GM12878 (cell line): ENCODE measurements at regions not wholly inside any gene's neighbourhood (a gene's known extent, or its start where the extent isn't known, plus 50 kb on each side); places are given as distances from the start of the nearest gene placed in this dataset.

Source experiments
- ATAC-seq: fragments of 200-7000 bp; cut with Tn5 transposase; 3 replicates; pipeline ENCODE4 v1.9.1; 2020; ENCODE audit warnings: mild to moderate bottlenecking, moderate library complexity
- BruUV-seq: library from RNA; stranded (reverse); fragments of 400-500 nt; replicated peaks from 2 replicates; lab custom pipeline; 2021; lab: Mats Ljungman, UMichigan
- CTCF ChIA-PET: fragments of 300-600 bp; sonication (Branson Sonifier 250); formaldehyde crosslinking; extraction: SDS; loops from one replicate; lab custom pipeline; 2021; ENCODE audit warnings: inconsistent platforms; lab: Yijun Ruan, JAX
- POLR2A ChIA-PET: fragments of 350-600 bp; formaldehyde crosslinking; extraction: SDS; loops from one replicate; lab custom pipeline; 2021; ENCODE audit warnings: inconsistent platforms; lab: Charles Lee
- RAD21 ChIA-PET: fragments of 300-600 bp; sonication (Branson Sonifier 250); formaldehyde crosslinking; loops from one replicate; lab custom pipeline; 2023; ENCODE audit warnings: antibody characterized with exemption; ENCODE audit not compliant: unreplicated experiment; lab: Charles Lee
- SMC1A ChIA-PET: fragments of 300-600 bp; sonication (Branson Sonifier 250); formaldehyde crosslinking; loops from one replicate; lab custom pipeline; 2023; ENCODE audit not compliant: unreplicated experiment, uncharacterized antibody; lab: Charles Lee
- DNase-seq: peaks from one replicate; pipeline ENCODE4 v3.0.0-alpha.2; 2011; ENCODE audit warnings: low read depth, low spot score
- FAIRE-seq: peaks from 3 replicates; lab custom pipeline; 2011; peaks lifted over from hg19 to GRCh38; lab: Jason Lieb, UNC
- H2AFZ ChIP-seq: 2 replicates; pipeline ENCODE4 v1.6.0; 2011; ENCODE audit warnings: low read depth, low read length, control low read depth; ENCODE audit not compliant: control insufficient read depth
- H3K27ac ChIP-seq: 2 replicates; pipeline ENCODE4 v1.5.1; 2011; ENCODE audit warnings: control low read depth; ENCODE audit not compliant: control insufficient read depth, insufficient read depth
- H3K27me3 ChIP-seq, 2 experiments: replicated peaks in 1 of 2; 2 replicates each; pipeline versions ENCODE4 v1.6.0 to v1.6.1; 2011; ENCODE audit warnings: low read length in 1 of 2; ENCODE audit not compliant: control insufficient read depth in 2 of 2, insufficient read depth in 2 of 2
- H3K36me3 ChIP-seq, 2 experiments: 2 replicates each; pipeline ENCODE4 v1.5.1; 2011; ENCODE audit warnings: low read length in 1 of 2; ENCODE audit not compliant: control insufficient read depth in 2 of 2, insufficient read depth in 2 of 2
- H3K4me1 ChIP-seq: 2 replicates; pipeline ENCODE4 v1.6.1; 2011; ENCODE audit warnings: mild to moderate bottlenecking, low read length, moderate library complexity, mixed read lengths; ENCODE audit not compliant: control insufficient read depth, insufficient read depth
- H3K4me2 ChIP-seq: 2 replicates; pipeline ENCODE4 v1.6.0; 2011; ENCODE audit warnings: control low read depth; ENCODE audit not compliant: control insufficient read depth, insufficient read depth
- H3K4me3 ChIP-seq: fragments of 200-600 bp; sonication (generic); 2 replicates; pipeline ENCODE4 v1.5.1; 2016
- H3K79me2 ChIP-seq: 2 replicates; pipeline ENCODE4 v1.6.0; 2011; ENCODE audit warnings: low read length; ENCODE audit not compliant: control insufficient read depth, insufficient read depth
- H3K9ac ChIP-seq: 2 replicates; pipeline ENCODE4 v1.8.0; 2011; ENCODE audit warnings: low read length, control low read depth, mixed read lengths; ENCODE audit not compliant: control insufficient read depth, insufficient read depth
- H3K9me3 ChIP-seq: replicated peaks from 3 replicates; pipeline ENCODE4 v1.5.1; 2011; ENCODE audit warnings: mild to moderate bottlenecking, low read length; ENCODE audit not compliant: control insufficient read depth, insufficient read depth
- H4K20me1 ChIP-seq: 2 replicates; pipeline ENCODE4 v1.6.0; 2011; ENCODE audit not compliant: control insufficient read depth, insufficient read depth
- ATF2 ChIP-seq: IDR thresholded peaks from 2 replicates; pipeline ENCODE4 v1.6.1; 2012; ENCODE audit warnings: low read length, inconsistent platforms
- BMI1 ChIP-seq: fragments of 450-650 bp; IDR thresholded peaks from 2 replicates; pipeline ENCODE4 v1.6.1; 2016; ENCODE audit warnings: mild to moderate bottlenecking, moderate library complexity, borderline replicate concordance
- CHD4 ChIP-seq: fragments of 200-600 bp; sonication (generic); IDR thresholded peaks from 2 replicates; pipeline ENCODE4 v1.6.1; 2016; ENCODE audit warnings: mild to moderate bottlenecking
- EED ChIP-seq: sonication (generic); IDR thresholded peaks from 2 replicates; pipeline ENCODE4 v1.6.1; 2016; ENCODE audit warnings: antibody characterized with exemption, low read depth
- EGR1 ChIP-seq, 2 experiments: IDR thresholded peaks; 1 replicate in 1 of 2; 2 replicates in 1 of 2; pipeline ENCODE4 v1.6.1; 2011 to 2012; ENCODE audit warnings: low read depth in 2 of 2, low read length in 2 of 2, borderline replicate concordance in 1 of 2, mild to moderate bottlenecking in 1 of 2, moderate library complexity in 1 of 2
- FOXK2 ChIP-seq: fragments of 450-650 bp; IDR thresholded peaks from 2 replicates; pipeline ENCODE4 v1.6.1; 2017; ENCODE audit warnings: mild to moderate bottlenecking, moderate library complexity
- IRF4 ChIP-seq: IDR thresholded peaks from 2 replicates; pipeline ENCODE4 v1.6.1; 2011; ENCODE audit warnings: low read depth, low read length
- POLR2AphosphoS2 ChIP-seq: IDR thresholded peaks from 2 replicates; pipeline ENCODE4 v1.6.1; 2011; ENCODE audit warnings: low read depth, mild to moderate bottlenecking, low read length, improper control_type of control experiment, moderate library complexity
- RAD51 ChIP-seq: fragments of 450-650 bp; IDR thresholded peaks from 2 replicates; pipeline ENCODE4 v1.6.1; 2016; ENCODE audit warnings: moderate library complexity, mild to moderate bottlenecking, inconsistent platforms
- SKIL ChIP-seq: fragments of 450-650 bp; IDR thresholded peaks from 2 replicates; pipeline ENCODE4 v1.6.1; 2017; ENCODE audit warnings: mild to moderate bottlenecking, low read depth, inconsistent platforms; ENCODE audit not compliant: poor library complexity, severe bottlenecking
- SUPT20H ChIP-seq: IDR thresholded peaks from 2 replicates; pipeline ENCODE4 v1.6.1; 2011; ENCODE audit warnings: low read depth, mild to moderate bottlenecking, low read length, moderate library complexity, borderline replicate concordance; ENCODE audit not compliant: control insufficient read depth
- WRNIP1 ChIP-seq: IDR thresholded peaks from 2 replicates; pipeline ENCODE4 v1.6.1; 2011; ENCODE audit warnings: low read depth, low read length, improper control_type of control experiment, borderline replicate concordance
- YY1 ChIP-seq: IDR thresholded peaks from 2 replicates; pipeline ENCODE4 v1.6.1; 2011; ENCODE audit warnings: low read depth, mild to moderate bottlenecking, low read length
- ZNF592 ChIP-seq: fragments of 450-650 bp; IDR thresholded peaks from 2 replicates; pipeline ENCODE4 v1.6.1; 2017; ENCODE audit warnings: mild to moderate bottlenecking, moderate library complexity
- ZNF622 ChIP-seq: fragments of 450-650 bp; IDR thresholded peaks from 2 replicates; pipeline ENCODE4 v1.6.1; 2017; ENCODE audit warnings: mild to moderate bottlenecking, inconsistent platforms
- ZZZ3 ChIP-seq: IDR thresholded peaks from 2 replicates; pipeline ENCODE4 v1.6.1; 2011; ENCODE audit warnings: low read depth; ENCODE audit not compliant: control insufficient read depth, insufficient read length
- WGBS: methylation state at CpG from one replicate; pipeline ENCODE4 v1.1.6; 2016; ENCODE audit warnings: low lambda C conversion rate; ENCODE audit not compliant: insufficient replicate concordance, insufficient coverage; ENCODE audit errors: missing lambda C conversion rate; 5-methylcytosine and 5-hydroxymethylcytosine counted together
- in situ Hi-C: fragments of 300-500 bp; cut with MboI; formaldehyde crosslinking; loops from 9 replicates; pipeline ENCODE4 v1.14.3; 2018; ENCODE audit warnings: mixed read lengths
- intact Hi-C: fragments of 100-400 bp; cut with micrococcal nuclease; formaldehyde crosslinking; loops from one replicate; pipeline ENCODE4 v1.14.2; 2022; ENCODE audit not compliant: unreplicated experiment

- no peak for TF ChIP-seq ZNF592
- TF ChIP-seq CHD4: no peak
- TF ChIP-seq ZNF622: no peak
- TF ChIP-seq EGR1 (IDR thresholded peaks at IDR 0.05; ENCODE audit: borderline replicate concordance in 1 of 2, low read depth in 2 of 2, low read length in 2 of 2): no peak
- TF ChIP-seq YY1: no peak
Observed at GRCh38 chr5:103891151-103891550, 328.6 kb upstream of the NUDT12 start (continued).

GRCh38 chr5:103890313-103890712 lies 327.7 kb upstream of the NUDT12 start:
- ChIA-PET POLR2A (interaction anchor here (1.2 to 1.6 kb wide), 3 partner anchors 19 to 38 kb away, joined by 3 to 4 read pairs (median 4); no protein-coding TSS in a partner anchor), SMC1A (interaction anchor here (1.0 to 6.2 kb wide), 7 partner anchors 14 to 49 kb away, joined by 3 to 63 read pairs (median 5); no protein-coding TSS in a partner anchor), CTCF (interaction anchor here (0.9 to 2.0 kb wide), 8 partner anchors 10 to 80 kb away, joined by 3 to 10 read pairs (median 4); no protein-coding TSS in a partner anchor), RAD21 (interaction anchor here (1.0 to 4.8 kb wide), 6 partner anchors 8 to 40 kb away, joined by 3 to 53 read pairs (median 4); no protein-coding TSS in a partner anchor)
- Histone ChIP-seq H3K4me1 (no peaks in the 10 kb centered on the region), H3K4me3 (no peak overlapping the region), H3K36me3 (no peaks in the 10 kb centered on the region), H4K20me1 (no peaks in the 10 kb centered on the region), H3K9ac (no peak overlapping the region), H3K27me3 (no peaks in the 10 kb centered on the region), H3K4me2 (no peak overlapping the region), H3K27ac (no peak overlapping the region), H3K9me3 (no peaks in the 10 kb centered on the region), H2AFZ (no peak overlapping the region), H3K79me2 (no peaks in the 10 kb centered on the region)
- DNase-seq (no peak), FAIRE-seq (no peak), ATAC-seq (peak; percentile 37)
- no TSS peak for BruUV-seq
- WGBS: 13% methylated on average over 1 of the region's 1 CpG
- in situ Hi-C loops (no loop called here), intact Hi-C loops (no loop called here)
- no peak for TF ChIP-seq RAD51
- TF ChIP-seq ATF2: no peak
- no peak for TF ChIP-seq SUPT20H
- no peak for TF ChIP-seq EED
- no peak for TF ChIP-seq CHD4
- no peak for TF ChIP-seq IRF4
- no peak for TF ChIP-seq POLR2AphosphoS2
- TF ChIP-seq ZZZ3: no peak
- TF ChIP-seq SKIL: no peak
- no peak for TF ChIP-seq WRNIP1
- TF ChIP-seq BMI1: no peak
- TF ChIP-seq FOXK2: no peak
